HG03108 (cell line): ENCODE measurements at regions not wholly inside any gene's neighbourhood (a gene's known extent, or its start where the extent isn't known, plus 50 kb on each side); places are given as distances from the start of the nearest gene placed in this dataset.

Experiments used
- ATAC-seq: cut with Tn5 transposase; IDR thresholded peaks from one replicate; pipeline ENCODE4 v1.9.1; 2021; ENCODE audit warnings: moderate library complexity; ENCODE audit not compliant: unreplicated experiment

DNA sequence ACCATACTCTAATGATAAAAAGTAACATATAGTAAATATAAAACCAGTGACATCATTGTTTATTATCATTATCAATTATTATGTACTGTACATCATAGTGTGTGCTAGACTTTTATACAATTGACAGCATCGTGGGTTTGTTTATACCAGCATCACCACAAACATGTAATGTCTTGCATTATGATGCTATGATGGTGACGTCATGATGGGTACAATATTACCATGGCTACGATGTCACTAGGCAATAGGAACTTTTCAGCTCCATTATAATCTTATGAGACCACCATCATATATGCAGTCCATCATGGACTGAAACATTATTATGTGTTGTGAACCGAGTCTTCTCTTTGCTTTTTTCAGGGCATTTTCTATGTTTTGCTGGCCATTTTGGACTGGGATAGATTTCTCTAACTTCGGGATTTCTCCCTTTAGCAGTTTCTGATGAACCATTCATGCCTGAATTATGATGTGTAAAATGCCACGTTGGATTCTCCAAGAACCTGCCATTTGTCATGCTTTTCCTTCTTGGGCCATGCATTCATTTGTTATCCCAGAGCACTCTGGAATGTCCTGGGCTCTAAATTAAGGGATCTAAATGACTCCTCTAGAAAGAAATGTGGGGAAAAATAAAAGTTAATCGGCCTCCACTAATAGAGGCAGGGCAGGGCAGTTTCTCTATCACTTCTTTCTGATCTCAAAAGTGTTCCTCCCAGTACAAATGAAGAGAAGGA is 325.6 kb upstream of the TNP1 start:
- no peak for ATAC-seq

- ATAC-seq, result no peak
Measured at GRCh38 chr2:217184242-217184641, 324.4 kb upstream of the TNP1 start.

DNA sequence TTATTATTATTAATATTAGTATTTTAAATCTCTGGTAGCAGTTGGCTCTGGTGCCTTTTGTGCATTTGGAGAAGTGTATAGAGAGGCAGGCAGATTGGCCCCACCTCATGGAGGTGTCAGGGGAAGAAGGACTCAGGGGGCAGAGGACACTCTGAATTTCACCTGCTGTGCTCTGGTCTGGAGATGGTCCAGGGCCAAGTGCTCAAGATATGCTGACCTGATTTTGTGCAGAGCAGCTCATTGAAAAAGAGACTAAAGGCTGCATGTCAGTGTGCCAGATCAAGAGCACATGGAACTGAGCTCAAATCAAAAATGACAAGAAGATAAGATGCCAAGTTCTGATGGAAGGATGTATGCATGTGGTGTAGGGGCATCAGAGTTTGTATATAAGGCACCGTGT is 323.6 kb upstream of the TNP1 start:
- ATAC-seq, result no peak

DNA sequence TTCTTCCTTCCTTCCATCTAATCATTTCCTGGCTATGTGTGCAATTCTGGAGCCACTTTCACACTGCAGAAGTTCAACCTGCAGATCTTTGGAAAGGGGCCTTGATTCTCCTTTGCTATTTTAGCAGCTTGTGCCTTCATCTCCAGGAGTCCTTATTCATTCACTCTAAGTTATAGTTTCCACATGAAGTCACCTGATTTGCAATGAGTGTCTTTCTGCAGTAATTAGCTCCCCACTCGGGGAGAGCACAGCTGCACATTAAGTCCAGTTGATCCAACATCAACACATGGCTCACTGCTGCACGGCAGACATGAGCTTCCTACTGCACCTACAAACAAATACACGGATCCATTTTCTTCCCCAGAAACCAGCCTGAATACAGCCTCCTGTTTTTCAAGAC is 323.1 kb upstream of the TNP1 start:
- ATAC-seq, result no peak

DNA sequence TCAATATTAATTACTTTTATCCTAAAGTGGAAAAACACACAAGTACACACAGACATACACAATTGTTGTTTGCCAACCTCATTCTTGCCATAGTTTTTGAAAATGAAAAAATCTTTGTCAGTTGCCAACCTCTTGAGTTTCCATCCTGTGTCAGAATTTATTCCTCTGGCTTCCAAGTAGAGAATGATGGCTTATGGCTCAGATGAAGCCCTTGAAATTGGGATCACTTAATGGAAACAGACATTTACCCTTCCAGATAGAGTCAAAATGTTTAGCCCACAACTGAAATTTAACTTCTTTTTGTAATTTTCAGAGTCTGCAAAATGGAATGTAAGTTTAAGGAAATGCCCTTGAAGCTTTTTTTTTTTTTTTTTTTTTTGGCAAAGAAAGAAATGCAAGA is 321.6 kb upstream of the TNP1 start:
- ATAC-seq, result no peak

DNA sequence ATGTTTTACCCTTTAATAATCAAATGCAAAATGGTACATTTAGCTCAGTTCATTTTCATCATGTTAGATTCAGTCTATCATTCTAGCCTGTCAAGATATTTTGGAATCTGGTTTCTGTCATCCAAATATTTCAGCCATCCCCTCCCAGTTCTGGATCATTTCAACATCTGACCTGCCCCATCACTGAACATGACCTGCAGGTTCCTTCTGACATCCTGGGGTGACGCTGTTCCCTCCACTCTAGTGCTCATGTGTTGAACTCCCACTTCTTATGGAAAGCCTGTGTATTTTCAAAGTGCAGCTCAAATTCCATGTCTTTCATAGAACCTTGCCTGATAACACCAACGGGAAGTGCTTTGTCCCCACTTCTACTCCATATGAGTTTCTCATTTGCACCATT is 320.0 kb upstream of the TNP1 start:
- no peak for ATAC-seq

DNA sequence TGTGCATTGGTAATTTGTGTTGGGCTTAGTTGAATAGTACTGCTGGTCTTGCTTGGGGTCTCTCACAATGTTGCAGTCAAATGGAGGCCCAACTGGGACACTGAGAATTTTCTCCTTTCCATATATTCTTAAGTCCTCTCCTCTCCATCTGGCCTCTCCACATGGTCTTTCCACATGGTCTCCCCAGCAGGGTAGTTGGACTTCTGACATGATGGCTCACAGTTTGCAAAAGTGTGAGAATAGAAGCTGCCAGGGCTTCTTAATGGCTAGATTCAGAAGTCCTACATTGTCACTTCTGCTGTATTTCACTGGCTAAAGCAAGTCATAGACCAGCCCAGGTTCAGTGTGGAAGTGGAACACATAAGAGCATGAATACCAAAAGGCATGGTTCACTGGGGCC is 318.5 kb upstream of the TNP1 start:
- ATAC-seq, result no peak

DNA sequence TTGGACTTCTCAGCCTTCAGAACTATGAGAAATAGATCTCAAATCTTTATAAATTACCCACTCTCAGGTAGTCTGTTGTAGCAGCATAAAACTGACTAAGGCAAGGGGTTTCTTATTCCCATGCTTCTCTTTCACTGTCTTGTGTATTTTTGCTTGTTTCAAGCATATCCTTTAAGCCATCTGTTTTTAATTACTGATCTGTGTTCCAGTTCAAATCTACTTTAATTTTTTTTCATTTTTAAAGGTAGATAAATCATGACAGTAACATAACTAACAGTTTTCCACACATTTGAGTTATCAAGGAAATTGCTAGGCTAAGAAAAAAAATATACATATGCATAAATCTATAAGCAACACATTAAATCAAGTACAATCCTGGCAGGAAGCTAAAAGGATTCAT is 317.9 kb upstream of the TNP1 start:
- ATAC-seq, result no peak

GRCh38 chr2:217171874-217172273 is 312.0 kb upstream of the TNP1 start:
- ATAC-seq, result no peak

- no peak for ATAC-seq
Measured at GRCh38 chr2:217168496-217168895, 308.6 kb upstream of the TNP1 start.

GRCh38 chr2:217167531-217167930 is 307.7 kb upstream of the TNP1 start:
- no peak for ATAC-seq

- no peak for ATAC-seq
Measured at GRCh38 chr2:217166241-217166850, 306.5 kb upstream of the TNP1 start.

GRCh38 chr2:217165547-217165946 is 305.7 kb upstream of the TNP1 start:
- ATAC-seq, result no peak

DNA sequence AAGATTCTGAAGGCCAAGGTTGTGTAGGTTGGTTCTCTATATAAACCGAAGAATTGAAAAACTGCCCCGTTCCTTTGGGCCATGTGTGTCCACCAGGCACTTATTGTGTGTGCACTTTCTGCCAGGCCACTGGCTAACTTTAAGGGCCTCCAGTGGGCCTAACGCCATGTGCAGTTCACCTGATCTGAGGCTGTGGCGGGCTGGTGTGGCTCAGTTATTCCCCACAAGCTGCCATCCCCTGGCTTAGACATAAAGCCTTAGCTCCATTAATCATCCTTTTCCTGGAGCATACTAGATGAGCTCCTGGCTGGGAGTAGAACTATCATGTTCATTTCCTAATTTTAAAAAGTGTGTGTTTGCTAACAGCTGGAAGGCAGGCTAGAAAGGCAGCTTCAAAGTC is 304.1 kb upstream of the TNP1 start:
- no peak for ATAC-seq

GRCh38 chr2:217162533-217162932 is 302.7 kb upstream of the TNP1 start:
- ATAC-seq, result no peak

- ATAC-seq, result no peak
Measured at GRCh38 chr2:217160978-217161973, 301.4 kb upstream of the TNP1 start.

DNA sequence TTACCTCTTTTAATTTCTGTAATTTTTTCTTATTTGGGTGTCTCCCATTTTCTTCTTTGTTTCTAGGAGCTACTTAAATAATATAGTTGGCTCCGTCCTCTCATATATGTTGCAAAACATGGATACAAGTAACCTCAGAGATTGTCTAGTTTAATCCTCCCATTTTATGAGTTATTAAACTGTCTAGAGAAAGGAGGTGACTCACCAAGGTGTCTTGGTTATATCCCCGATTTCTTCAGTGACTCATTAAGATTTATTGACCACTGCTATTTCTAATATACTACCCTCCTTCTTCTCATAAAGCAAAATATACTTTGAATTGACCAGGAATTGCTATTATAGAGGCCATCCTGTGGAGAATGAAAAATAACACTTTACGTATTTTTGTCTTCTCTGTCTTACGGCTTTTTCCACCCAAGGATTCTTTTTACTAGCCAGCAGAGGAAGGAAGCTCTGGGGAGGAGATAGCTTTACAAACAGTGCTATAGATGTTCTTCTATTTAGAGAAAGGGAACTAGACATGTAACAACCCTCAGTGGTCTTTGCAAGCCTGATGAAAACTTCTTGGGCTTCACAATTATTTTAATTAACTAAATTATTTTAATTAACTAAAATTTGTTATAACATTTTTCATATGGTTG is 300.4 kb upstream of the TNP1 start:
- no peak for ATAC-seq

- ATAC-seq, result no peak
Measured at GRCh38 chr2:217158928-217159327, 299.1 kb upstream of the TNP1 start.

- no peak for ATAC-seq
Measured at GRCh38 chr2:217157581-217157980, 297.7 kb upstream of the TNP1 start.

DNA sequence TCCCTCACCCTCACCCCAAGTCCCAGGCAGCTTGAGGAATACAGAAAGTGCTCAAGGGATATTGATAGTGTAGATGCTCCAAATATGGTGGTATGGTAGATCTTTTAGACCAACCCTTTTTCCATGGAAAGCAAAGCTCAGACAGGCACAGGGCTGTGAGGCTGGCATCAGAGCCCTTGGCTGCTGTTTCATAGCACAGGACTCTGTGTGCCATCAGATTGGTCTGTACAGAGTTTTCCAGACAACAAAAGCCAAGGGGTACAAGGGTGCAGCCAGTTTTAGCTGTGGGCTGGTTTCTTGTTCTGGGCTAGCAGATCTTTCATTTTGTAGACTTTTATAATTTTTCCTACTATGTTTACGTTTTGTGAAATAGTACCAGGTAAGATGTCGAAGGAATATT is 296.9 kb upstream of the TNP1 start:
- no peak for ATAC-seq

- ATAC-seq, result no peak
Measured at GRCh38 chr2:217154923-217155322, 295.1 kb upstream of the TNP1 start.
